HCT116 (cell line): ENCODE measurements at regions not wholly inside any gene's neighbourhood (a gene's known extent, or its start where the extent isn't known, plus 50 kb on each side); places are given as distances from the start of the nearest gene placed in this dataset.

Experiments used
- ATAC-seq: fragments of 200-7000 bp; cut with Tn5 transposase; 2 replicates; pipeline ENCODE4 v1.9.1; 2020; ENCODE audit warnings: mild to moderate bottlenecking, moderate library complexity
- BruUV-seq: library from RNA; stranded (reverse); fragments of 400-500 nt; replicated peaks from 2 replicates; lab custom pipeline; 2021; lab: Mats Ljungman, UMichigan
- CTCF ChIA-PET: fragments of 300-600 bp; sonication (Branson Sonifier 250); formaldehyde crosslinking; loops from one replicate; lab custom pipeline; 2021; ENCODE audit warnings: antibody characterized with exemption; lab: Charles Lee
- POLR2A ChIA-PET: fragments of 300-600, 350-600 bp; sonication (Branson Sonifier 250); formaldehyde crosslinking; loops from one replicate; lab custom pipeline; 2021; ENCODE audit warnings: antibody characterized with exemption; lab: Charles Lee
- RAD21 ChIA-PET, 2 experiments: fragments of 300-600 bp; sonication (Branson Sonifier 250); formaldehyde crosslinking; loops; one replicate each; lab custom pipeline; 2023; ENCODE audit warnings: low total read pairs in 2 of 2; ENCODE audit not compliant: uncharacterized antibody in 2 of 2, unreplicated experiment in 2 of 2, low non-redundant PET in 1 of 2; lab: Charles Lee
- DNase-seq: peaks from one replicate; pipeline ENCODE4 v3.0.0-alpha.2; 2010; ENCODE audit warnings: low read depth, low spot score
- H2AFZ ChIP-seq: fragments of 200-600 bp; shearing (Covaris generic), sonication (generic); 2 replicates; pipeline ENCODE4 v1.6.1; 2017; ENCODE audit warnings: low read depth, mixed run types, mixed read lengths, antibody characterized with exemption, low read length; ENCODE audit not compliant: poor library complexity, severe bottlenecking
- H3K27ac ChIP-seq: 2 replicates; pipeline ENCODE4 v1.5.1; 2012; ENCODE audit warnings: low read depth, low read length
- H3K27me3 ChIP-seq: fragments of 200-600 bp; sonication (generic); 2 replicates; pipeline ENCODE4 v1.6.1; 2016; ENCODE audit warnings: mixed run types, low read length, mixed read lengths; ENCODE audit not compliant: insufficient read depth
- H3K36me3 ChIP-seq, 2 experiments: fragments of 200-500 bp in 1 of 2; fragments of 200-600 bp in 1 of 2; sonication (Bioruptor generic) in 1 of 2; sonication (generic) in 1 of 2; 2 replicates each; pipeline versions ENCODE4 v1.5.1 to v1.6.1; 2014 to 2016; ENCODE audit warnings: low read length in 2 of 2, inconsistent platforms in 1 of 2, mixed read lengths in 1 of 2, mixed run types in 1 of 2; ENCODE audit not compliant: insufficient read depth in 2 of 2, control insufficient read depth in 1 of 2
- H3K4me1 ChIP-seq, 2 experiments: fragments of 200-600 bp in 1 of 2; sonication (generic) in 1 of 2; 2 replicates each; pipeline versions ENCODE4 v1.5.1 to v1.6.1; 2012 to 2017; ENCODE audit warnings: low read length in 2 of 2, inconsistent platforms in 1 of 2, mild to moderate bottlenecking in 1 of 2, mixed read lengths in 1 of 2, mixed run types in 1 of 2, moderate library complexity in 1 of 2; ENCODE audit not compliant: insufficient read depth in 2 of 2, control insufficient read depth in 1 of 2
- H3K4me2 ChIP-seq: fragments of 200-600 bp; sonication (generic); 2 replicates; pipeline ENCODE4 v1.6.1; 2017; ENCODE audit warnings: mixed run types, low read length, mixed read lengths
- H3K4me3 ChIP-seq, 2 experiments: fragments of 200-600 bp in 1 of 2; sonication (generic) in 1 of 2; replicated peaks in 1 of 2; 2 replicates each; pipeline ENCODE4 v1.5.1; 2011 to 2016; ENCODE audit warnings: low read length in 2 of 2, control low read depth in 1 of 2, low read depth in 1 of 2, mild to moderate bottlenecking in 1 of 2, mixed read lengths in 1 of 2, mixed run types in 1 of 2
- H3K79me2 ChIP-seq: fragments of 200-600 bp; sonication (generic); 2 replicates; pipeline ENCODE4 v1.6.1; 2017; ENCODE audit warnings: mild to moderate bottlenecking, mixed run types, low read length, moderate library complexity, mixed read lengths; ENCODE audit not compliant: insufficient read depth
- H3K9ac ChIP-seq: fragments of 200-600 bp; sonication (generic); 2 replicates; pipeline ENCODE4 v1.6.1; 2016; ENCODE audit warnings: low read length, mixed read lengths
- H3K9me2 ChIP-seq: fragments of 200-600 bp; sonication (generic), shearing (Covaris generic); 2 replicates; pipeline ENCODE4 v1.6.1; 2017; ENCODE audit warnings: mixed run types, mild to moderate bottlenecking, moderate library complexity; ENCODE audit not compliant: insufficient read depth
- H3K9me3 ChIP-seq, 2 experiments: fragments of 200-500 bp in 1 of 2; fragments of 200-600 bp in 1 of 2; sonication (Bioruptor generic) in 1 of 2; sonication (generic) in 1 of 2; 2 replicates each; pipeline ENCODE4 v1.6.1; 2014 to 2017; ENCODE audit warnings: low read length in 2 of 2, mixed read lengths in 2 of 2, inconsistent platforms in 1 of 2, low read depth in 1 of 2, mild to moderate bottlenecking in 1 of 2, mixed run types in 1 of 2, moderate library complexity in 1 of 2; ENCODE audit not compliant: control insufficient read depth in 1 of 2, insufficient read depth in 1 of 2
- H4K20me1 ChIP-seq: fragments of 200-600 bp; sonication (generic), shearing (Covaris generic); 2 replicates; pipeline ENCODE4 v1.6.1; 2017; ENCODE audit warnings: mixed run types, mild to moderate bottlenecking, moderate library complexity; ENCODE audit not compliant: insufficient read depth
- CBX3 ChIP-seq: IDR thresholded peaks from 2 replicates; pipeline ENCODE4 v1.6.1; 2012; ENCODE audit warnings: low read depth
- CEBPB ChIP-seq: IDR thresholded peaks from 2 replicates; pipeline ENCODE4 v1.6.1; 2012; ENCODE audit warnings: low read depth
- EGR1 ChIP-seq: IDR thresholded peaks from 2 replicates; pipeline ENCODE4 v1.6.1; 2012; ENCODE audit warnings: low read depth
- ELF1 ChIP-seq: IDR thresholded peaks from 2 replicates; pipeline ENCODE4 v1.6.1; 2012; ENCODE audit warnings: low read depth, borderline replicate concordance
- EZH2phosphoT487 ChIP-seq: fragments of 200-600 bp; IDR thresholded peaks from 2 replicates; pipeline ENCODE4 v1.6.1; 2018; ENCODE audit warnings: antibody characterized with exemption, borderline replicate concordance
- JUND ChIP-seq: IDR thresholded peaks from 2 replicates; pipeline ENCODE4 v1.6.1; 2012
- MAX ChIP-seq: IDR thresholded peaks from 2 replicates; pipeline ENCODE4 v1.6.1; 2012
- POLR2A ChIP-seq: IDR thresholded peaks from 2 replicates; pipeline ENCODE4 v1.7.0; 2011; ENCODE audit warnings: borderline replicate concordance; ENCODE audit not compliant: insufficient read depth, insufficient read length; ENCODE audit errors: extremely low read depth
- POLR2AphosphoS5 ChIP-seq: IDR thresholded peaks from 2 replicates; pipeline ENCODE4 v1.6.1; 2011; ENCODE audit warnings: mild to moderate bottlenecking, low read depth, low read length, moderate library complexity
- RAD21 ChIP-seq: IDR thresholded peaks from 2 replicates; pipeline ENCODE4 v1.6.1; 2012; ENCODE audit warnings: low read depth, mild to moderate bottlenecking
- SIN3A ChIP-seq: IDR thresholded peaks from 2 replicates; pipeline ENCODE4 v1.6.1; 2012; ENCODE audit warnings: low read depth
- SP1 ChIP-seq: IDR thresholded peaks from 2 replicates; pipeline ENCODE4 v1.6.1; 2012; ENCODE audit warnings: low read depth
- SRF ChIP-seq: IDR thresholded peaks from 2 replicates; pipeline ENCODE4 v1.6.1; 2012; ENCODE audit warnings: low read depth
- TCF7L2 ChIP-seq: IDR thresholded peaks from 2 replicates; pipeline ENCODE4 v1.7.0; 2011; ENCODE audit warnings: borderline replicate concordance, inconsistent platforms; ENCODE audit not compliant: insufficient read depth, insufficient read length; ENCODE audit errors: extremely low read depth
- YY1 ChIP-seq: IDR thresholded peaks from 2 replicates; pipeline ENCODE4 v1.6.1; 2011; ENCODE audit warnings: low read length, low read depth, moderate library complexity, mild to moderate bottlenecking; ENCODE audit not compliant: insufficient replicate concordance; ENCODE audit errors: extremely low read depth
- ZBTB33 ChIP-seq: IDR thresholded peaks from 2 replicates; pipeline ENCODE4 v1.6.1; 2011; ENCODE audit warnings: mild to moderate bottlenecking, low read length, moderate library complexity; ENCODE audit not compliant: insufficient replicate concordance; ENCODE audit errors: extremely low read depth
- ZNF274 ChIP-seq: fragments of 200-500 bp; sonication (Bioruptor generic); IDR thresholded peaks from 2 replicates; pipeline ENCODE4 v1.6.1; 2014; ENCODE audit warnings: mild to moderate bottlenecking, low read depth, low read length, inconsistent platforms
- intact Hi-C: fragments of 100-400 bp; cut with micrococcal nuclease; formaldehyde crosslinking; loops from 2 replicates; pipeline ENCODE4 v1.10.0; 2022

- H3K27ac ChIP-seq = no peak overlapping the region
- H3K4me2 ChIP-seq = no peak overlapping the region
- no peak overlapping the region for H3K9ac ChIP-seq
- DNase-seq (no peak), ATAC-seq (no peak)
- RAD21 ChIA-PET = no interaction called here
- no peak overlapping the region for H2AFZ ChIP-seq
- CTCF ChIA-PET = no interaction called here
- intact Hi-C loops = no loop called here
- no peaks in the 10 kb centered on the region for H3K9me2 ChIP-seq
- no peaks in the 10 kb centered on the region for H4K20me1 ChIP-seq
- BruUV-seq = no TSS peak
- no peaks in the 10 kb centered on the region for H3K4me1 ChIP-seq
- H3K27me3 ChIP-seq = no peaks in the 10 kb centered on the region
- POLR2A ChIA-PET = no interaction called here
- no peaks in the 10 kb centered on the region for H3K79me2 ChIP-seq
- TF ChIP-seq POLR2A (no peak), ZBTB33 (no peak), JUND (no peak), MAX (no peak), ELF1 (no peak), SRF (no peak), YY1 (no peak), POLR2AphosphoS5 (no peak)
- no peaks in the 10 kb centered on the region for H3K36me3 ChIP-seq
- H3K4me3 ChIP-seq = no peak overlapping the region
- H3K9me3 ChIP-seq = peaks cover 12 to 16% of the 10 kb centered on the region in 2 experiments; a peak in 2 of 4 replicates
Observed at GRCh38 chr5:15433709-15434108, 66.3 kb upstream of the FBXL7 start.

- Histone ChIP-seq H3K4me2 (no peak overlapping the region), H3K9me3 (peaks cover 8 to 13% of the 10 kb centered on the region in 2 experiments; a peak in 2 of 4 replicates), H3K9me2 (no peaks in the 10 kb centered on the region), H3K27ac (no peak overlapping the region), H3K79me2 (no peaks in the 10 kb centered on the region), H3K9ac (no peak overlapping the region), H3K27me3 (no peaks in the 10 kb centered on the region), H4K20me1 (no peaks in the 10 kb centered on the region), H3K4me3 (no peak overlapping the region), H3K4me1 (no peaks in the 10 kb centered on the region), H3K36me3 (no peaks in the 10 kb centered on the region), H2AFZ (no peak overlapping the region)
- ChIA-PET POLR2A (no interaction called here), CTCF (no interaction called here), RAD21 (no interaction called here)
- DNase-seq (no peak), ATAC-seq (no peak)
- intact Hi-C loops = no loop called here
- TF ChIP-seq MAX (no peak), SIN3A (no peak), ZNF274 (no peak), TCF7L2 (no peak), POLR2A (no peak), EGR1 (no peak), JUND (no peak), CEBPB (no peak), CBX3 (no peak), SP1 (no peak), ELF1 (no peak), RAD21 (no peak), EZH2phosphoT487 (no peak), POLR2AphosphoS5 (no peak)
- no TSS peak for BruUV-seq
Observed at GRCh38 chr5:15431923-15432322, 68.1 kb upstream of the FBXL7 start.
